OCI-LY1 (cell line): ENCODE measurements at regions not wholly inside any gene's neighbourhood (a gene's known extent, or its start where the extent isn't known, plus 50 kb on each side); places are given as distances from the start of the nearest gene placed in this dataset.
A peak's percentile ranks its signal among the peaks of the same experiment; 100 is the strongest.

ENCODE experiments used
- H2AFZ ChIP-seq: fragments of 200-600 bp; sonication (generic), shearing (Covaris generic); 2 replicates; pipeline ENCODE4 v1.6.0; 2014; ENCODE audit warnings: antibody characterized with exemption, mild to moderate bottlenecking, low read length
- H3F3A ChIP-seq: fragments of 200-600 bp; sonication (generic), shearing (Covaris generic); 2 replicates; pipeline ENCODE4 v1.6.0; 2014; ENCODE audit warnings: mild to moderate bottlenecking, antibody characterized with exemption, low read length, moderate library complexity; ENCODE audit not compliant: insufficient read depth
- H3K27ac ChIP-seq: fragments of 200-600 bp; sonication (generic); 2 replicates; pipeline ENCODE4 v1.5.1; 2014; ENCODE audit warnings: low read length, mixed run types, mild to moderate bottlenecking, low read depth; ENCODE audit not compliant: poor library complexity, severe bottlenecking
- H3K27me3 ChIP-seq: fragments of 200-600 bp; sonication (generic); 2 replicates; pipeline ENCODE4 v1.6.0; 2014; ENCODE audit warnings: antibody characterized with exemption, mild to moderate bottlenecking, low read length, moderate library complexity; ENCODE audit not compliant: insufficient read depth
- H3K36me3 ChIP-seq: fragments of 200-600 bp; sonication (generic); 2 replicates; pipeline ENCODE4 v1.6.1; 2014; ENCODE audit warnings: mild to moderate bottlenecking, antibody characterized with exemption, low read length, moderate library complexity, mixed read lengths; ENCODE audit not compliant: insufficient read depth
- H3K4me1 ChIP-seq: fragments of 200-600 bp; sonication (generic); 2 replicates; pipeline ENCODE4 v1.5.1; 2014; ENCODE audit warnings: mild to moderate bottlenecking, low read length, moderate library complexity; ENCODE audit not compliant: insufficient read depth, severe bottlenecking
- H3K4me2 ChIP-seq: fragments of 200-600 bp; sonication (generic), shearing (Covaris generic); 2 replicates; pipeline ENCODE4 v1.6.1; 2014; ENCODE audit warnings: low read length
- H3K4me3 ChIP-seq: fragments of 200-600 bp; sonication (generic); 2 replicates; pipeline ENCODE4 v1.5.1; 2014; ENCODE audit warnings: low read length, low read depth, mild to moderate bottlenecking, mixed read lengths; ENCODE audit not compliant: poor library complexity, severe bottlenecking
- H3K79me2 ChIP-seq: fragments of 200-600 bp; shearing (Covaris generic); 2 replicates; pipeline ENCODE4 v1.6.1; 2016; ENCODE audit warnings: mixed run types, low read length, mixed read lengths; ENCODE audit not compliant: insufficient read depth
- H3K9ac ChIP-seq: fragments of 200-600 bp; sonication (generic), shearing (Covaris generic); 2 replicates; pipeline ENCODE4 v1.6.1; 2014; ENCODE audit warnings: mild to moderate bottlenecking, low read length, mixed read lengths
- H3K9me2 ChIP-seq: fragments of 200-600 bp; sonication (generic), shearing (Covaris generic); 2 replicates; pipeline ENCODE4 v1.6.1; 2014; ENCODE audit warnings: low read depth, mild to moderate bottlenecking, low read length, mixed read lengths
- H3K9me3 ChIP-seq: fragments of 200-600 bp; shearing (Covaris generic); 2 replicates; pipeline ENCODE4 v1.6.1; 2014; ENCODE audit warnings: low read length, mixed read lengths
- H4K20me1 ChIP-seq: fragments of 200-600 bp; sonication (generic), shearing (Covaris generic); 2 replicates; pipeline ENCODE4 v1.6.0; 2016; ENCODE audit warnings: mild to moderate bottlenecking, low read length; ENCODE audit not compliant: insufficient read depth
- EZH2 ChIP-seq: fragments of 200-600 bp; sonication (generic), shearing (Covaris generic); IDR thresholded peaks from 2 replicates; pipeline ENCODE4 v1.8.0; 2017; ENCODE audit warnings: borderline replicate concordance, mixed run types, mild to moderate bottlenecking, antibody characterized with exemption, low read length, moderate library complexity, mixed read lengths
- TF ChIP-seq, protein P1 (sequence below): fragments of 200-600 bp; sonication (generic), shearing (Covaris generic); IDR thresholded peaks from 2 replicates; pipeline ENCODE4 v1.5.1; 2017; ENCODE audit warnings: mild to moderate bottlenecking, antibody characterized with exemption, low read length, moderate library complexity, mixed read lengths

DNA sequence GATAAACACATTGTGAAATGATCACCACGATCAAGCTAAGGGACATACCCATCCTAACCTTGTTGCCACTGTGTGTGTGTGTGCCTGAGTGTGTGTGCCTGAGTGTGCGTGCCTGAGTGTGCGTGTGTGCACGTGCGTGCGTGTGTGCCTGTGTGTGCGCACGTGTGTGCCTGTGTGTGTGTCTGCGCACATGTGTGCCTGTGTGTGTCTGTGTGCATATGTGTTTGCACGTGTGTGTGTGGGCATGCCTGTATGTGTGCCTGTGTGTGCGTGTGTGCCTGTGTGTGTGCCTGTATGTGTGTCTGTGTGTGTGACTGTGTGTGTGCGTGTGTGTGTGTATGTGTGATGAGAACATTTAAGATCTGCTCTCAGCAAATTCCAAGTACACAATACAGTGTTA, 244.1 kb upstream of the DPP6 start:
- Histone ChIP-seq H3K27me3 (no peaks in the 10 kb centered on the region), H3K4me2 (no peak overlapping the region), H3K79me2 (no peaks in the 10 kb centered on the region), H2AFZ (no peak overlapping the region), H3K4me1 (no peaks in the 10 kb centered on the region), H3K9me2 (no peaks in the 10 kb centered on the region), H3K36me3 (no peaks in the 10 kb centered on the region), H3K4me3 (no peak overlapping the region), H3F3A (no peaks in the 10 kb centered on the region), H3K9ac (no peak overlapping the region), H3K27ac (no peak overlapping the region), H4K20me1 (no peaks in the 10 kb centered on the region), H3K9me3 (no peaks in the 10 kb centered on the region)
- no peak for TF ChIP-seq EZH2
- TF ChIP-seq, protein P1, sequence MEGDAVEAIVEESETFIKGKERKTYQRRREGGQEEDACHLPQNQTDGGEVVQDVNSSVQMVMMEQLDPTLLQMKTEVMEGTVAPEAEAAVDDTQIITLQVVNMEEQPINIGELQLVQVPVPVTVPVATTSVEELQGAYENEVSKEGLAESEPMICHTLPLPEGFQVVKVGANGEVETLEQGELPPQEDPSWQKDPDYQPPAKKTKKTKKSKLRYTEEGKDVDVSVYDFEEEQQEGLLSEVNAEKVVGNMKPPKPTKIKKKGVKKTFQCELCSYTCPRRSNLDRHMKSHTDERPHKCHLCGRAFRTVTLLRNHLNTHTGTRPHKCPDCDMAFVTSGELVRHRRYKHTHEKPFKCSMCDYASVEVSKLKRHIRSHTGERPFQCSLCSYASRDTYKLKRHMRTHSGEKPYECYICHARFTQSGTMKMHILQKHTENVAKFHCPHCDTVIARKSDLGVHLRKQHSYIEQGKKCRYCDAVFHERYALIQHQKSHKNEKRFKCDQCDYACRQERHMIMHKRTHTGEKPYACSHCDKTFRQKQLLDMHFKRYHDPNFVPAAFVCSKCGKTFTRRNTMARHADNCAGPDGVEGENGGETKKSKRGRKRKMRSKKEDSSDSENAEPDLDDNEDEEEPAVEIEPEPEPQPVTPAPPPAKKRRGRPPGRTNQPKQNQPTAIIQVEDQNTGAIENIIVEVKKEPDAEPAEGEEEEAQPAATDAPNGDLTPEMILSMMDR: no peak

DNA sequence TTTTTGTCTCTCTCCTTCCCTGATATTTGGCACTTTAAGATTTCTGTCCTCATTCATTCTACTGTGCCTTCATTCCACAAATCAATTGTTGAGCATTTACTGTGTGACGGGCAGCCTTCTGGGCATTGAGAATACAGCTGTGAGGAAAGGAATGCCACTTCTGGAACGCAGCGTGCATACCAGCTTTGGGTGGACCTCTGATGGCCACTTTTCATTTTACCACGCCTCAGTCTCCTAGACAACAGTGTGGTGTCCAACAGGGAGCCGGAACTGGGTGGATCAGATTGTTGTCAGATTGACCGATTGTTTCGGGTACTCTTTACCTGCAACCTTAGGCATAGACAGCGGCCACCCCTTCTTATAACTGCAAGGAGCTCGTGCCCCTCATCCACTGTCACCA, 222.7 kb upstream of the DPP6 start:
- Histone ChIP-seq H3K9me2 (no peaks in the 10 kb centered on the region), H2AFZ (no peak overlapping the region), H3K27me3 (no peaks in the 10 kb centered on the region), H3K9me3 (no peaks in the 10 kb centered on the region), H3K9ac (no peak overlapping the region), H3K4me2 (no peak overlapping the region), H4K20me1 (no peaks in the 10 kb centered on the region), H3F3A (no peaks in the 10 kb centered on the region), H3K36me3 (no peaks in the 10 kb centered on the region), H3K27ac (no peak overlapping the region), H3K4me3 (no peak overlapping the region), H3K79me2 (no peaks in the 10 kb centered on the region), H3K4me1 (no peaks in the 10 kb centered on the region)
- TF ChIP-seq, protein P1: no peak
- no peak for TF ChIP-seq EZH2

DNA sequence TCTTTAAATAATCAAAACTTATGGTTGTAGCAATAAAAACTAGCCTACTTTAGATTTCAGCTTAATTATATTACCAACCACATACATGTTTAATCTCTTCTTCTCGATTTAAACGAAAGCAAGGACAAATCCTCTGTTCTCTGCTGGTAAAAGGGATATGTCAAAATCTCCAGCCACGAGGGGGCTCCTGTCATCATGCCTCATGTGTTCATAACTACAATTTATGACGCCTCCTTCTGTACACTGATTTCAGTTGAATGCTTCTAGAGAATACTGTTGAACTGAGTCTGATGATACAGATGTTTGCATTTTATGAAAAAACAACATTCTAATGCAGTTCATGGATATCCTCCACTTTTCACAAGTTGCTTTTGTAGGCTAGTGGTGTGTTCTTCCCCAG, 220.0 kb upstream of the DPP6 start:
- Histone ChIP-seq H3K4me1 (no peaks in the 10 kb centered on the region), H3K79me2 (no peaks in the 10 kb centered on the region), H3K27ac (no peak overlapping the region), H3K9me2 (no peaks in the 10 kb centered on the region), H3K4me2 (no peak overlapping the region), H3F3A (no peaks in the 10 kb centered on the region), H3K9ac (no peak overlapping the region), H3K4me3 (no peak overlapping the region), H3K27me3 (no peaks in the 10 kb centered on the region), H4K20me1 (no peaks in the 10 kb centered on the region), H2AFZ (no peak overlapping the region), H3K9me3 (no peaks in the 10 kb centered on the region), H3K36me3 (no peaks in the 10 kb centered on the region)
- no peak for TF ChIP-seq EZH2
- TF ChIP-seq, protein P1: peak; percentile 57
